ENCODE measurements at regions not wholly inside any gene's neighbourhood (a gene's known extent, or its start where the extent isn't known, plus 50 kb on each side); places are given as distances from the start of the nearest gene placed in this dataset.

GRCh38 chr12:32043928-32044549, 62.6 kb upstream of the BICD1 start:
- Histone ChIP-seq H3K14ac (replicated peaks; ENCODE audit: low read depth, low read length) (no peak overlapping the region), H3K18ac (ENCODE audit: low read depth, low read length) (no peak overlapping the region), H3K56ac (ENCODE audit: extremely low read depth, insufficient read depth, low read length) (no peak overlapping the region), H3K9ac (ENCODE audit: low read depth, low read length) (no peak overlapping the region), H2BK20ac (ENCODE audit: low read depth, low read length) (no peak overlapping the region), H3K23ac (ENCODE audit: low read depth, low read length) (no peak overlapping the region), H3K79me1 (ENCODE audit: low read depth in 1 of 2, low read length in 2 of 2) (no peaks in the 10 kb centered on the region), H3K27ac (ENCODE audit: insufficient read depth, low read length) (no peak overlapping the region), H2AK9ac (replicated peaks; ENCODE audit: low read depth, low read length, poor library complexity) (no peak overlapping the region), H4K20me1 (ENCODE audit: insufficient read depth, low read length) (no peaks in the 10 kb centered on the region), H3K36me3 (ENCODE audit: control insufficient read depth, insufficient read depth, low read length) (no peaks in the 10 kb centered on the region), H3K27me3 (ENCODE audit: control insufficient read depth, insufficient read depth, low read length) (peaks cover 3% of the 10 kb centered on the region; the same call in 1 of the 2 replicates), H2BK15ac (ENCODE audit: low read depth, low read length) (no peak overlapping the region), H3K4me2 (ENCODE audit: low read depth, low read length) (no peak overlapping the region), H4K5ac (ENCODE audit: low read depth, low read length) (no peak overlapping the region), H3K4me3 (ENCODE audit: insufficient read depth, low read depth, low read length) (no peak overlapping the region), H3K4me1 (ENCODE audit: control insufficient read depth, insufficient read depth, low read length) (peaks cover 3% of the 10 kb centered on the region), H4K91ac (ENCODE audit: insufficient read depth, low read depth, low read length) (no peak overlapping the region), H2BK120ac (ENCODE audit: low read depth, low read length) (no peak overlapping the region), H4K8ac (ENCODE audit: low read depth in 2 of 2, low read length in 2 of 2) (no peak overlapping the region), H3K9me1 (ENCODE audit: insufficient read depth, low read length) (no peaks in the 10 kb centered on the region), H2AFZ (replicated peaks; ENCODE audit: low read length, poor library complexity) (no peak overlapping the region), H2AK5ac (ENCODE audit: low read depth, low read length) (no peak overlapping the region), H3K9me3 (ENCODE audit: control insufficient read depth, insufficient read depth, low read length) (peaks cover 10% of the 10 kb centered on the region), H3K4ac (ENCODE audit: low read depth, low read length) (no peak overlapping the region), H2BK5ac (ENCODE audit: low read depth, low read length, poor library complexity, severe bottlenecking) (no peak overlapping the region)
- no peak for ATAC-seq (ENCODE audit: low read depth)
- dilution Hi-C loops (cut with HindIII; ENCODE audit: low sequenced_read_pairs, unreplicated experiment), result no loop called here
- intact Hi-C loops (cut with micrococcal nuclease), result no loop called here
- no peak for DNase-seq
- in situ Hi-C loops (cut with MboI; ENCODE audit: low sequenced_read_pairs), result no loop called here
- BruUV-seq (replicated peaks), result no TSS peak
- no peak for TF ChIP-seq MXI1 (IDR thresholded peaks at IDR 0.05; ENCODE audit: borderline replicate concordance, low read depth, low read length)
- no peak for TF ChIP-seq RAD21 (IDR thresholded peaks at IDR 0.05; ENCODE audit: low read length)
- no peak for TF ChIP-seq POLR2A (IDR thresholded peaks at IDR 0.05; ENCODE audit: low read depth, low read length)
- TF ChIP-seq NFE2L2 (IDR thresholded peaks at IDR 0.05; ENCODE audit: low read depth, low read length), result no peak
- TF ChIP-seq ELK1 (IDR thresholded peaks at IDR 0.05; ENCODE audit: borderline replicate concordance, low read depth, low read length), result no peak
- TF ChIP-seq SMC3 (IDR thresholded peaks at IDR 0.05; ENCODE audit: low read depth, low read length), result no peak
- no peak for TF ChIP-seq BHLHE40 (IDR thresholded peaks at IDR 0.05; ENCODE audit: low read depth, low read length)
- WGBS, 2 experiments (ENCODE audit: extremely low coverage in 2 of 2, insufficient read length in 1 of 2), result 58% methylated on average over 2 of the region's 9 CpGs; no CpG with 5 or more reads in 1 of the 2 experiments
- CTCF ChIA-PET, result no interaction called here
- POLR2A ChIA-PET (ENCODE audit: unreplicated experiment), result no interaction called here

All from IMR-90 (cell line).